AG10803 (cell line): ENCODE measurements at regions not wholly inside any gene's neighbourhood (a gene's known extent, or its start where the extent isn't known, plus 50 kb on each side); places are given as distances from the start of the nearest gene placed in this dataset.
"Not testable (repeated sequence)": the region's sequence is repeated elsewhere in the genome, so short reads cannot be mapped to it uniquely, and the experiment has no call there.

Source experiments
- DNase-seq: peaks from one replicate; pipeline ENCODE4 v3.0.0; 2010; ENCODE audit warnings: low read depth
- H3K4me3 ChIP-seq: 2 replicates; pipeline ENCODE4 v1.5.1; 2011; ENCODE audit warnings: mild to moderate bottlenecking, low read length, control low read depth
- TF ChIP-seq, protein P1 (sequence below): conservative IDR thresholded peaks from 2 replicates; pipeline ENCODE4 v1.5.1; 2011; ENCODE audit warnings: mild to moderate bottlenecking, low read length, control low read depth, inconsistent platforms

DNA sequence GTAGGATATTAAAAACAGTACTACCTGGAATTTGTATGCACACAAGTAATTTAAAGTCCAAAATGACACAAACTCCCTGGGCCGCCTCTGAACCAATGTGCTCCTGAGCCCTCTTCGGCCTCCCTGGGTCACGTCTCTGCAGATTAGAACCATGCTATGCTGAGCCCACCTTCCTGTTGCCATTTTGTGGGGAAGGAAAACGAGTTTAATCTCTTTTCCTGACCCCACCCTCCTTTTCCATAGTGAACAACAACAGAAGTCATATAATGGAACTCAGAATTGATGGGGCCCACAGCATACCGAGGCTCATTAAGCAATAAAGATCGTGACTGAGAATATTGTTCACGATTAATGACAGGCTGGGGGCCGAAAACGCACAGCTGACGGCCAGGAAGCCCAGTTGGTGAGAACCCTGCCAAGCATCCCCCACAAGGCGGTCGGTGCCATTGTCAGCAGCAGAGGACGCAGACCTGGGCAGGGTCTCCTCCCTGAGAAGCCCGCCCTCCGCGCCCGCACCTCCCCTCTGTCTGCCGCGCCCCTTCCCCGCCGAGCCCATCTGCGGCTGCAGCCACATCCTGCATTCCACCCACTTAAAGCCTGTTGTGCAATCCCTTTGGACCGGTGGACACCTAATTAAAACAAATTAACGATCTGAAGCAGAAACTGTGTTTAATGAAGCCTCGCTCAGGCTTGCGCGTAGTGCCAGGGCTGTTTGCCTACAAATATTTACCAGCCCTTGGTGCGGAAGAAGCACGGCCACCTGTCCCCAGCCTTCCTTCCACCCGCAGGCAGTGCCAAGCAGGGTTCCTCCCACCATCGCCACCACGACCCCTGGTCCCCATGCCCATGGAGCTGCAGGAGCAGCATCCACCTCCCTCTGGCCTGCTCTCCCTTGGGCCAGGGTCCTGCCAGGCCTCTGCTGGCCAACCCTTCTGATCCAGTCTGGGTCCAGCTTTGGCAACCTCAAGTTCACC, 68.1 kb downstream of the DLL1 start:
- H3K4me3 ChIP-seq, result no peak overlapping the region
- TF ChIP-seq, protein P1, sequence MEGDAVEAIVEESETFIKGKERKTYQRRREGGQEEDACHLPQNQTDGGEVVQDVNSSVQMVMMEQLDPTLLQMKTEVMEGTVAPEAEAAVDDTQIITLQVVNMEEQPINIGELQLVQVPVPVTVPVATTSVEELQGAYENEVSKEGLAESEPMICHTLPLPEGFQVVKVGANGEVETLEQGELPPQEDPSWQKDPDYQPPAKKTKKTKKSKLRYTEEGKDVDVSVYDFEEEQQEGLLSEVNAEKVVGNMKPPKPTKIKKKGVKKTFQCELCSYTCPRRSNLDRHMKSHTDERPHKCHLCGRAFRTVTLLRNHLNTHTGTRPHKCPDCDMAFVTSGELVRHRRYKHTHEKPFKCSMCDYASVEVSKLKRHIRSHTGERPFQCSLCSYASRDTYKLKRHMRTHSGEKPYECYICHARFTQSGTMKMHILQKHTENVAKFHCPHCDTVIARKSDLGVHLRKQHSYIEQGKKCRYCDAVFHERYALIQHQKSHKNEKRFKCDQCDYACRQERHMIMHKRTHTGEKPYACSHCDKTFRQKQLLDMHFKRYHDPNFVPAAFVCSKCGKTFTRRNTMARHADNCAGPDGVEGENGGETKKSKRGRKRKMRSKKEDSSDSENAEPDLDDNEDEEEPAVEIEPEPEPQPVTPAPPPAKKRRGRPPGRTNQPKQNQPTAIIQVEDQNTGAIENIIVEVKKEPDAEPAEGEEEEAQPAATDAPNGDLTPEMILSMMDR, result no peak
- no peak for DNase-seq

DNA sequence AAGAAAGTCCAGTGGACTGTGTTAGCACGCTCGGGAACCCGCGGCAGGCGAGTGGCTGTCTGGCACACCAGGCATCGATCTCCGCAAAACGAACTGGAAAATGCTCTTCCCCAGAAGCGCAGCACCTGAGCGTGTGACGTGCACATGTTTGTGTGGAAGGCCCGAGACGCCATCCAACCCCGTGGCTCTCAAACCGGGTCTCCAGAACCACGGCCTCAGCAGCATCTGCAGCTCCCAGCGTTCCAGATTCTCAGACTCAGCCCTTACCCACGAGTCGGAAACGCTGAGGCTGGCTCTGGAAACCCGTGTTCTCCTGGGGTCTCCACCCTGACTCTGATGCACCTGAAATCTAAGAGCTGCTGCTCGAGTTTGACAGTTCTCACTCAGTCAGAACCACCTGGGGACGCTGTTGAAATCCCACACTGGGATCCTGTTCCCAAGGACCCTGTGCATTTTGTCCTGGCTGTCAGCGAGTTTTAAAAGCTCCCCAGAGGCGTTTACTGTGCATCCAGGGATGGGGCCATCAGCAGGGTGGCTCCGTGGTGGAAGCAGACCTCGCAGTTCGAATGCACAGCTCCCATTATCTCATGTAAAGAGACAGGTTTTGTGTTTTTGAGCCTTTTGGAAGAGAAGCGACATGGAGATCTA, 69.0 kb downstream of the DLL1 start:
- TF ChIP-seq, protein P1, result no peak
- no peak overlapping the region for H3K4me3 ChIP-seq
- DNase-seq, result no peak

DNA sequence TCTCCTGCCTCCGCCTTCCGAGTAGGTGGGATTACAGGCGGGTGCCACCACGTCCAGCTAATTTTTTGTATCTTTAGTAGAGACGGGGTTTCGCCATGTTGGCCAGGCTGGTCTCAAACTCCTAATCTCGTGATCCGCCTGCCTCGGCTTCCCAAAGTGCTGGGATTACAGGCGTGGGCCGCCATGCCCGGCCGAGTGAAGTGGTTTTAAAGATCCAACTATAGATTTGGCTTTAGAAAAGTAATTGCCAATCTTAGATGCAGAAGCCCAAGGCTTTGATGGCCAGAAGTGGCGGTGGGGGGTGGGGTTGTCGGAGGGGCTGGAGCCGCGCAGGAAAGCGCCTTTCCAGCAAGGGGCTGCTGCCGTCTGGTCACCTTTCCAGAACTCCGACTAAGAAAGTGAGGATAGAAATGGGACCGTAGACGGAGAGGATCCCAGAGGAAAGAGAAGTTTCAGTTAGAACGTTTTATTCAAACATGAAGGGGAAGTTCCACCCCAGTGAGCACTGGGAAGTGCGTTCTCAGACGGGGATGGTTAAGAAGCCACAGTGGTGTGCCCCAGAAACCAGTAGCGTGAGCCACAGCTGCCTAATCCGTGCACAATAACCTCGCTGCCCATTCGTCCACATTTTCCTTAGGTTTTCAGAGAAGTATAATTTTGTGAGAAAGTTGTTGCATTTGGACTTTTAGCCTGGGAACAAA, 69.7 kb downstream of the DLL1 start:
- H3K4me3 ChIP-seq, result no peak overlapping the region

DNA sequence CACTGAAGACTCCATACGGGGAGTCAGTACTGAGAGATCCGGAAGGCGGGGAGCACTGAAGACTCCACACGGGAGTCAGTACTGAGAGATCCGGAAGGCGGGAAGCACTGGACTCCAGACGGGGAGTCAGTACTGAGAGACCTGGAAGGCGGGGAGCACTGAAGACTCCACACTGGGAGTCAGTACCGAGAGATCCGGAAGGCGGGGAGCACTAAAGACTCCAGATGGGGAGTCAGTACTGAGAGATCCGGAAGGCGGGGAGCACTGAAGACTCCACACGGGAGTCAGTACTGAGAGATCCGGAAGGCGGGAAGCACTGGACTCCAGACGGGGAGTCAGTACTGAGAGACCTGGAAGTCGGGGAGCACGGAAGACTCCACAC, 77.2 kb downstream of the DLL1 start:
- not testable (repeated sequence) for H3K4me3 ChIP-seq, DNase-seq

More for the DNA sequence above, 69.7 kb downstream of the DLL1 start:
- TF ChIP-seq, protein P1, result no peak
- DNase-seq, result no peak

DNA sequence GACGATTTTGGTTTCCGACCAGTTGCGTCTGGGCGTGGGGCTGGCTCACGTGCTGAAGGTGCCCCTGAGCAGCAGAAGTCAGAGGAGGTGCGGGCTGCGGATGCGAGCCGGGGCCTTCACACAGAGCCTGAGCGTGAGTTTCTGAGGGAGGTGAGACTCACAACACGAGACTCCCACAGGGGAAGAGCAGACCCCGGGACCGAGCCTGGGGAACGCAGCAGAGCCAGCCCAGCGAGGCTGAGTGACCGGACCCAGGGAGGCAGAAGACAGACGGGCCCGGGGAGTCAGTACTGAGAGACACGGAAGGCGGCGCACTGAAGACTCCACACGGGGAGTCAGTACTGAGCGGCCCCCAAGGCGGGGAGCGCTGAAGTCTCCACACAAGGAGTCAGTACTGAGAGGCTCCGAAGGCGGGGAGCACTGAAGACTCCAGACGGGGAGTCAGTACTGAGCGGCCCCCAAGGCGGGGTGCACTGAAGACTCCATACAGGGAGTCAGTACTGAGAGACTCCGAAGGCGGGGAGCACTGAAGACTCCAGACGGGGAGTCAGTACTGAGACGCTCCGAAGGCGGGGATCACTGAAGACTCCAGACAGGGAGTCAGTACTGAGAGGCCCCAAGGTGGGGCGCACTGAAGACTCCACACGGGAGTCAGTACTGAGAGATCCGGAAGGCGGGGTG, 77.8 kb downstream of the DLL1 start:
- DNase-seq, result no peak
- no peak overlapping the region for H3K4me3 ChIP-seq
- TF ChIP-seq, protein P1, result no peak

DNA sequence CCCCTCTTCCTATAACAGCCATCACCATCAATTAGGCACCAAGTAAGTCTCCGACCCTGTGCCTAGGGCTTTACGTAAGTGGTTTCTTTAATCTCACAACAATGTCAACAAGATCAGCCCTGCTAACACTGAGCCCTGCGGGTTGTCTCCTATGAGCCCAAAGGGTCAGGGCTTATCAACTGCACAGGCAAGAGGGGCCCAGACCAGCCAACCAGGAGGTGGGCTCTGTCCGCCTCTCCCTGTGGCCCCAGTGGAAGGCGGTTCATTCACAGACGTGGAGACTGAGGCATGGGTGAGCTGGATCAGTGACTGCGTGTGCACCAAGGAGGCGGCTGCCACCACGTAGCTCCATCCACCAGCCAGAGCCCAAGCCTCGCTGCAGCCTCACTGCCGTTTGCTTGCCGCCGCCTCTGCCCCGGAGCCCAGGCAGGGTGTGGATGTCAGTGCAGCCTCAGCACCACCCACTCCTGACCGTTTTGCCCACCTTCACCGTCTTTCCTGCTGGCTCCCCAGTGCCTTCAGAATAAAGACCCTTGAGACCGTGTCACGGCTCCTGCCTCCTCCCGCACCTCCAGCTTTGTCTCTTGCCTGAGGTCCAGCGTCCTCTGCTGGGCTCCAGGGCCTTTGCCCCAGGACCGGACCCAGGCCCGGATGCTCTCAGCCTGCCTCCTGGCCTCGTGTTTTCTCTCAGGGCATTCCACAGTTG, 78.7 kb downstream of the DLL1 start:
- DNase-seq, result no peak
- H3K4me3 ChIP-seq, result no peak overlapping the region
- TF ChIP-seq, protein P1, result no peak
